IMR-90 (cell line): ENCODE measurements at regions not wholly inside any gene's neighbourhood (a gene's known extent, or its start where the extent isn't known, plus 50 kb on each side); places are given as distances from the start of the nearest gene placed in this dataset.

Source experiments
- BHLHE40 ChIP-seq: fragments of 150-350 bp; IDR thresholded peaks from 2 replicates; pipeline ENCODE4 v1.6.1; 2016; ENCODE audit warnings: mild to moderate bottlenecking, low read depth, low read length
- CTCF ChIP-seq: conservative IDR thresholded peaks from 2 replicates; pipeline ENCODE4 v1.5.1; 2012; ENCODE audit warnings: mild to moderate bottlenecking, low read depth, low read length, improper control_type of control experiment
- MAFK ChIP-seq: IDR thresholded peaks from 2 replicates; pipeline ENCODE4 v1.6.1; 2012; ENCODE audit warnings: low read depth, low read length, improper control_type of control experiment
- MAZ ChIP-seq: IDR thresholded peaks from 2 replicates; pipeline ENCODE4 v1.6.1; 2012; ENCODE audit warnings: low read depth, mild to moderate bottlenecking, low read length, improper control_type of control experiment, moderate library complexity, borderline replicate concordance
- POLR2A ChIP-seq: IDR thresholded peaks from 2 replicates; pipeline ENCODE4 v1.6.1; 2012; ENCODE audit warnings: mild to moderate bottlenecking, low read depth, low read length
- RCOR1 ChIP-seq: IDR thresholded peaks from 2 replicates; pipeline ENCODE4 v1.6.1; 2012; ENCODE audit warnings: mild to moderate bottlenecking, low read length, improper control_type of control experiment; ENCODE audit not compliant: insufficient replicate concordance
- RFX5 ChIP-seq: IDR thresholded peaks from 2 replicates; pipeline ENCODE4 v1.8.0; 2012; ENCODE audit warnings: low read depth, mild to moderate bottlenecking, low read length, moderate library complexity
- SMC3 ChIP-seq: fragments of 150-350 bp; IDR thresholded peaks from 2 replicates; pipeline ENCODE4 v1.6.1; 2016; ENCODE audit warnings: low read depth, mild to moderate bottlenecking, antibody characterized with exemption, low read length, moderate library complexity

- TF ChIP-seq CTCF (no peak), MAZ (no peak), SMC3 (no peak), POLR2A (no peak), MAFK (peak; percentile 40; the same call in 1 of the 2 replicates), RCOR1 (no peak), RFX5 (no peak), BHLHE40 (no peak)
These were observed 251.4 kb upstream of the ZMIZ1 start for GRCh38 chr10:78817361-78817760.
